ENCODE measurements at regions not wholly inside any gene's neighbourhood (a gene's known extent, or its start where the extent isn't known, plus 50 kb on each side); places are given as distances from the start of the nearest gene placed in this dataset.

- POLR2A ChIA-PET = no interaction called here
- Histone ChIP-seq H3K9me1 (replicated peaks; ENCODE audit: control insufficient read depth, extremely low read depth, insufficient read depth, low read length) (no peaks in the 10 kb centered on the region), H3K79me2 (ENCODE audit: control insufficient read depth, insufficient read depth, low read length) (no peaks in the 10 kb centered on the region), H3K9me3 (replicated peaks; ENCODE audit: control insufficient read depth, insufficient read depth, low read length) (no peaks in the 10 kb centered on the region), H3K27me3 (ENCODE audit: control insufficient read depth in 2 of 2, insufficient read depth in 2 of 2, low read length in 2 of 2) (no peaks in the 10 kb centered on the region), H3K9ac (replicated peaks; ENCODE audit: extremely low read depth, insufficient read depth, low read length) (no peak overlapping the region), H3K4me1 (ENCODE audit: control insufficient read depth, extremely low read depth, insufficient read depth, low read length) (no peaks in the 10 kb centered on the region), H3K36me3 (ENCODE audit: control insufficient read depth in 2 of 2, extremely low read depth in 1 of 2, insufficient read depth in 2 of 2, low read length in 2 of 2) (no peaks in the 10 kb centered on the region), H3K4me3 (replicated peaks in 1 of 3; ENCODE audit: insufficient read depth in 1 of 3, low read depth in 1 of 3, low read length in 3 of 3) (no peak overlapping the region), H2AFZ (ENCODE audit: low read depth, low read length) (no peak overlapping the region), H3K4me2 (ENCODE audit: insufficient read depth, low read length) (no peak overlapping the region), H4K20me1 (replicated peaks; ENCODE audit: control insufficient read depth, extremely low read depth, insufficient read depth, low read length) (no peaks in the 10 kb centered on the region), H3K27ac (ENCODE audit: insufficient read depth, low read depth, low read length) (no peak overlapping the region)
- dilution Hi-C loops (cut with MboI; ENCODE audit: extremely low pct_ligation_motif_present, low sequenced_read_pairs) = no loop called here
- no peak for TF ChIP-seq POLR2A (IDR thresholded peaks at IDR 0.05; ENCODE audit: low read depth, low read length)
- no peak for TF ChIP-seq CTCF (IDR thresholded peaks at IDR 0.05; ENCODE audit: extremely low read depth in 1 of 2, insufficient read depth in 1 of 2, low read depth in 1 of 2, low read length in 2 of 2)
- TF ChIP-seq FOS (IDR thresholded peaks at IDR 0.05; ENCODE audit: borderline replicate concordance, insufficient read depth, low read length) = no peak
- no peak for TF ChIP-seq POLR2AphosphoS5 (IDR thresholded peaks at IDR 0.05; ENCODE audit: insufficient read depth, low read depth, low read length)
- TF ChIP-seq MYC (IDR thresholded peaks at IDR 0.05; ENCODE audit: low read depth, low read length) = no peak
- no peak for DNase-seq (ENCODE audit: low read depth, low spot score)
- no TSS peak for BruUV-seq (replicated peaks)
- CTCF ChIA-PET = no interaction called here
- intact Hi-C loops (cut with micrococcal nuclease) = no loop called here
- no peak for FAIRE-seq
These were observed 817.8 kb downstream of the TLE1 start for GRCh38 chr9:80871596-80871995.

GRCh38 chr9:80867731-80868130, 821.6 kb downstream of the TLE1 start:
- no peak overlapping the region for H3K4me2 ChIP-seq (ENCODE audit: insufficient read depth, low read length)
- TF ChIP-seq CTCF (IDR thresholded peaks at IDR 0.05; ENCODE audit: extremely low read depth in 1 of 2, insufficient read depth in 1 of 2, low read depth in 1 of 2, low read length in 2 of 2) (no peak), POLR2AphosphoS5 (IDR thresholded peaks at IDR 0.05; ENCODE audit: insufficient read depth, low read depth, low read length) (no peak), FOS (IDR thresholded peaks at IDR 0.05; ENCODE audit: borderline replicate concordance, insufficient read depth, low read length) (no peak), POLR2A (IDR thresholded peaks at IDR 0.05; ENCODE audit: low read depth, low read length) (no peak), EZH2 (IDR thresholded peaks at IDR 0.05; ENCODE audit: borderline replicate concordance, low read depth, low read length, severe bottlenecking) (no peak), JUN (IDR thresholded peaks at IDR 0.05; ENCODE audit: borderline replicate concordance, insufficient read depth, insufficient read length, low read depth) (no peak), MYC (IDR thresholded peaks at IDR 0.05; ENCODE audit: low read depth, low read length) (no peak), GATA2 (IDR thresholded peaks at IDR 0.05; ENCODE audit: insufficient read depth, insufficient read length, low read depth, low read length) (no peak)
- H3K4me1 ChIP-seq (ENCODE audit: control insufficient read depth, extremely low read depth, insufficient read depth, low read length) = no peaks in the 10 kb centered on the region
- no peaks in the 10 kb centered on the region for H3K9me3 ChIP-seq (replicated peaks; ENCODE audit: control insufficient read depth, insufficient read depth, low read length)
- dilution Hi-C loops (cut with MboI; ENCODE audit: extremely low pct_ligation_motif_present, low sequenced_read_pairs) (no loop called here), intact Hi-C loops (cut with micrococcal nuclease) (no loop called here)
- no peak overlapping the region for H3K27ac ChIP-seq (ENCODE audit: insufficient read depth, low read depth, low read length)
- ChIA-PET CTCF (no interaction called here), POLR2A (no interaction called here)
- H3K9ac ChIP-seq (replicated peaks; ENCODE audit: extremely low read depth, insufficient read depth, low read length) = no peak overlapping the region
- no peaks in the 10 kb centered on the region for H3K27me3 ChIP-seq (ENCODE audit: control insufficient read depth in 2 of 2, insufficient read depth in 2 of 2, low read length in 2 of 2)
- no peaks in the 10 kb centered on the region for H3K9me1 ChIP-seq (replicated peaks; ENCODE audit: control insufficient read depth, extremely low read depth, insufficient read depth, low read length)
- FAIRE-seq = no peak
- no peak for DNase-seq (ENCODE audit: low read depth, low spot score)
- no peaks in the 10 kb centered on the region for H3K79me2 ChIP-seq (ENCODE audit: control insufficient read depth, insufficient read depth, low read length)
- H2AFZ ChIP-seq (ENCODE audit: low read depth, low read length) = no peak overlapping the region
- BruUV-seq (replicated peaks) = no TSS peak
- H4K20me1 ChIP-seq (replicated peaks; ENCODE audit: control insufficient read depth, extremely low read depth, insufficient read depth, low read length) = no peaks in the 10 kb centered on the region
- H3K36me3 ChIP-seq (ENCODE audit: control insufficient read depth in 2 of 2, extremely low read depth in 1 of 2, insufficient read depth in 2 of 2, low read length in 2 of 2) = no peaks in the 10 kb centered on the region
- no peak overlapping the region for H3K4me3 ChIP-seq (replicated peaks in 1 of 3; ENCODE audit: insufficient read depth in 1 of 3, low read depth in 1 of 3, low read length in 3 of 3)
